ENCODE measurements at regions not wholly inside any gene's neighbourhood (a gene's known extent, or its start where the extent isn't known, plus 50 kb on each side); places are given as distances from the start of the nearest gene placed in this dataset.

- no peaks in the 10 kb centered on the region for H3K9me3 ChIP-seq (ENCODE audit: control insufficient read depth in 1 of 2, insufficient read depth in 1 of 2, low read depth in 1 of 2, low read length in 2 of 2)
- TF ChIP-seq POLR2AphosphoS5 (IDR thresholded peaks at IDR 0.05; ENCODE audit: low read depth, low read length) (no peak), EGR1 (IDR thresholded peaks at IDR 0.05; ENCODE audit: low read depth) (no peak), REST (IDR thresholded peaks at IDR 0.05; ENCODE audit: low read depth) (no peak), ZNF274 (IDR thresholded peaks at IDR 0.05; ENCODE audit: low read depth, low read length) (no peak), YY1 (IDR thresholded peaks at IDR 0.05; ENCODE audit: extremely low read depth, insufficient replicate concordance, low read depth, low read length) (no peak), ELF1 (IDR thresholded peaks at IDR 0.05; ENCODE audit: borderline replicate concordance, low read depth) (no peak), JUND (IDR thresholded peaks at IDR 0.05) (no peak), CBX3 (IDR thresholded peaks at IDR 0.05; ENCODE audit: low read depth) (no peak), FOSL1 (IDR thresholded peaks at IDR 0.05; ENCODE audit: low read depth) (no peak), SP1 (IDR thresholded peaks at IDR 0.05; ENCODE audit: low read depth) (no peak), ZFX (IDR thresholded peaks at IDR 0.05) (no peak)
- no peak overlapping the region for H3K4me3 ChIP-seq (replicated peaks in 1 of 2; ENCODE audit: low read depth in 1 of 2, low read length in 2 of 2)
- H4K20me1 ChIP-seq (ENCODE audit: insufficient read depth): no peaks in the 10 kb centered on the region
- ChIA-PET RAD21 (ENCODE audit: low non-redundant PET in 1 of 2, low total read pairs in 2 of 2, uncharacterized antibody in 2 of 2, unreplicated experiment in 2 of 2) (no interaction called here), POLR2A (no interaction called here), CTCF (no interaction called here)
- H3K4me2 ChIP-seq (ENCODE audit: low read length): no peak overlapping the region
- no peak overlapping the region for H2AFZ ChIP-seq (ENCODE audit: low read depth, low read length, poor library complexity, severe bottlenecking)
- peaks cover 0 to 5% of the 10 kb centered on the region in 2 experiments; a peak in 2 of 4 replicates for H3K4me1 ChIP-seq (ENCODE audit: control insufficient read depth in 1 of 2, insufficient read depth in 2 of 2, low read length in 2 of 2)
- no peak for DNase-seq (ENCODE audit: low read depth, low spot score)
- no peaks in the 10 kb centered on the region for H3K79me2 ChIP-seq (ENCODE audit: insufficient read depth, low read length)
- ATAC-seq: no peak; the same call in 1 of the 2 replicates
- H3K27me3 ChIP-seq (ENCODE audit: insufficient read depth, low read length): no peaks in the 10 kb centered on the region
- no peak overlapping the region for H3K9ac ChIP-seq (ENCODE audit: low read length)
- H3K27ac ChIP-seq (ENCODE audit: low read depth, low read length): no peak overlapping the region
- H3K9me2 ChIP-seq (ENCODE audit: insufficient read depth): no peaks in the 10 kb centered on the region
- intact Hi-C loops (cut with micrococcal nuclease): no loop called here
- BruUV-seq (replicated peaks): no TSS peak
- no peaks in the 10 kb centered on the region for H3K36me3 ChIP-seq (ENCODE audit: control insufficient read depth in 1 of 2, insufficient read depth in 2 of 2, low read length in 2 of 2)
Observed at GRCh38 chr2:111231532-111232252, 111.0 kb downstream of the BCL2L11 start.

Measured in HCT116 (cell line).